GM20000 (cell line): ENCODE measurements at regions not wholly inside any gene's neighbourhood (a gene's known extent, or its start where the extent isn't known, plus 50 kb on each side); places are given as distances from the start of the nearest gene placed in this dataset.

Experiments used
- DNase-seq: peaks from one replicate; pipeline ENCODE4 v3.0.0; 2012; ENCODE audit warnings: low spot score
- TF ChIP-seq, protein P1 (sequence below): IDR thresholded peaks from 2 replicates; pipeline ENCODE4 v1.5.1; 2012; ENCODE audit warnings: mild to moderate bottlenecking, control low read depth; ENCODE audit errors: extremely low read depth, missing control alignments

GRCh38 chr9:71202931-71203330 is 81.5 kb upstream of the TRPM3 start:
- TF ChIP-seq, protein P1, sequence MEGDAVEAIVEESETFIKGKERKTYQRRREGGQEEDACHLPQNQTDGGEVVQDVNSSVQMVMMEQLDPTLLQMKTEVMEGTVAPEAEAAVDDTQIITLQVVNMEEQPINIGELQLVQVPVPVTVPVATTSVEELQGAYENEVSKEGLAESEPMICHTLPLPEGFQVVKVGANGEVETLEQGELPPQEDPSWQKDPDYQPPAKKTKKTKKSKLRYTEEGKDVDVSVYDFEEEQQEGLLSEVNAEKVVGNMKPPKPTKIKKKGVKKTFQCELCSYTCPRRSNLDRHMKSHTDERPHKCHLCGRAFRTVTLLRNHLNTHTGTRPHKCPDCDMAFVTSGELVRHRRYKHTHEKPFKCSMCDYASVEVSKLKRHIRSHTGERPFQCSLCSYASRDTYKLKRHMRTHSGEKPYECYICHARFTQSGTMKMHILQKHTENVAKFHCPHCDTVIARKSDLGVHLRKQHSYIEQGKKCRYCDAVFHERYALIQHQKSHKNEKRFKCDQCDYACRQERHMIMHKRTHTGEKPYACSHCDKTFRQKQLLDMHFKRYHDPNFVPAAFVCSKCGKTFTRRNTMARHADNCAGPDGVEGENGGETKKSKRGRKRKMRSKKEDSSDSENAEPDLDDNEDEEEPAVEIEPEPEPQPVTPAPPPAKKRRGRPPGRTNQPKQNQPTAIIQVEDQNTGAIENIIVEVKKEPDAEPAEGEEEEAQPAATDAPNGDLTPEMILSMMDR: no peak

DNA sequence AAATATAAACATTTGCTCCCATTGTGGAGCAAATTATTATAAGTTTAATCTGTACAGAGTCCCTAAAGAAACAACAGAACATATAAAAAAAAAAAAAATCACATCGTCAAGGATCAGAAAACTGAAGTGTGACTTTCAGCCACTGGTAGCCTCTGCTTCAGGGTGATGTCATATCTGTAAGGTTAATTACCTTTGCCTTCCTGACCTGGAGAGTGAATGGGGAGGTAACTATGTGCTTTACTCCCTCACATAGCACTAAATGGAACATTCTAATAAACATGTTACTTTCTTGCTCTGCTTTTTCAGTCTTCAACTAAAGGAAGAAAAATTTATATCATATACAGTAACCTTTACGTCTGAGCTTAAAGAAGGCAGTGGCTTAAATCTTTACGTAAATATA is 70.3 kb upstream of the TRPM3 start:
- DNase-seq: no peak
- TF ChIP-seq, protein P1: no peak

More at GRCh38 chr9:71202931-71203330, 81.5 kb upstream of the TRPM3 start:
- no peak for DNase-seq

DNA sequence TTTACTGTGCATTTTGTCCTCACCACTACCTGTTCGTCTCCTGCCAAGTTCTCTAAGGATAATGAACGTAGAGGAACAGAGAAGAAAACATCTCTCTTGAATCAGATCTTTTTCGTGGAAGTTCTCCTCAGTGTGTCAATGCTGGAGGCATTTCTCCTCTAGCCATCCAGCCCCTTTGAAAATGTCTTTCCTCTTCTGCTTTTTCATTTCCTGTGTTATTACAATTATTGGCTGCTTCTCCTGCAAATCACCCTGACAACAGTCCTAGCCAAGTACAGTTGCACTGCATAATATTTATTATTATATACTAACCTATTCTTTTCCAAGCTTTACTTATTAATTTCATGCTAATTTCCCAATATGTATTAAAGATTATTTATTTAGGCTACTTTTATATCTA is 61.8 kb upstream of the TRPM3 start:
- DNase-seq: no peak
- TF ChIP-seq, protein P1: no peak

DNA sequence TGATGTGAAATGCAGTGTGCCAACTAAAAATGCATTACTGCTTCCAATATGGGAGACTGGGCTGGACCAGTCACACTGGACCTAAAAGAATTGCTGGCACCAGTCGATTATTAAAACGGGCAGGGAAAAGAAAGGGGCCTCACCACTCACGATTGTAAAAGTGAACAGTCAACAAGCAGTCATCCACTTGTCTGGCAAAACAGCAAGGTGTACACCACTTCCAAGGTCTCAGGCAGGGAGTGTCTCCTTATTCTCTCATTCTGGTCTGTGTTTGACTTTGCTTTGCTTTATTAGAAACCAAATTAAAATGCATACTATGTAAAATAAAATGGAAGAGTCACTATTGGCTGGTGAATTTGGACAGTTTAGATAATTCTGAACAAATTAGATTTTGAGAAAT is 57.8 kb upstream of the TRPM3 start:
- TF ChIP-seq, protein P1: no peak
- DNase-seq: no peak

DNA sequence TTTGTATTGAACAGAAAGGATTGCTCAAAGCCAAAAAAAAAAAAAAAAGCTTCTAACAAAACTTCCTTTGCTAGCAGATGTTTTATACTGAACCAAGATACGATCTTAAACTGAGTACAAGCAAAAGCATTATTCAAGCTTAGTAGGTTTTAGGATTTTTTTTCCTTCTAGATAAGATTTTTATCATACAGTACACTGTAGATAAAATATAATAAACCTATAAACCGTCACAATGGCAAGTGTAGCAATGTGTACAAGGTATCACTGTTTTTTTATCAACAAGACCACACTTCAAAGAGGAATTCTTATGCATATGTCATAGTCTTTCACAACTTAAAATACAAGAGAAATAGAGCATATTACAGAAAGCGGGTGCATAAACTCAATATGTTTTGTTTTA is 56.5 kb upstream of the TRPM3 start:
- no peak for DNase-seq
- TF ChIP-seq, protein P1: no peak

GRCh38 chr9:71171517-71171916 is 50.1 kb upstream of the TRPM3 start:
- DNase-seq: no peak
- TF ChIP-seq, protein P1: no peak
